SK-N-SH treated with all-trans-retinoic acid at 6 μM for 48 hours (cell line): ENCODE measurements at regions not wholly inside any gene's neighbourhood (a gene's known extent, or its start where the extent isn't known, plus 50 kb on each side); places are given as distances from the start of the nearest gene placed in this dataset.

Experiments
- ATAC-seq: fragments of 200-7000 bp; cut with Tn5 transposase; 3 replicates; pipeline ENCODE4 v1.9.1; 2020; ENCODE audit warnings: mild to moderate bottlenecking, moderate library complexity
- ARNTL ChIP-seq: fragments of 450-650 bp; formaldehyde crosslinking; IDR thresholded peaks from 2 replicates; pipeline ENCODE4 v1.5.0; 2020; ENCODE audit warnings: low read depth, mild to moderate bottlenecking, moderate library complexity, borderline replicate concordance
- BACH2 ChIP-seq: fragments of 250-450 bp; sonication (Bioruptor Pico); IDR thresholded peaks from 2 replicates; pipeline ENCODE4 v1.9.0; 2021; ENCODE audit warnings: mild to moderate bottlenecking, borderline replicate concordance
- CREB5 ChIP-seq: fragments of 250-450 bp; sonication (Bioruptor Pico); IDR thresholded peaks from 2 replicates; pipeline ENCODE4 v1.5.1; 2020; ENCODE audit warnings: low read depth, mild to moderate bottlenecking, moderate library complexity
- CSDC2 ChIP-seq: fragments of 250-450 bp; sonication (Bioruptor Pico); IDR thresholded peaks from 2 replicates; pipeline ENCODE4 v1.5.0; 2020; ENCODE audit warnings: mild to moderate bottlenecking, moderate library complexity
- CSRNP3 ChIP-seq: fragments of 250-450 bp; sonication (Bioruptor Pico); IDR thresholded peaks from 2 replicates; pipeline ENCODE4 v1.5.1; 2021; ENCODE audit warnings: mild to moderate bottlenecking, moderate library complexity
- ESRRG ChIP-seq: fragments of 250-450 bp; sonication (Bioruptor Pico); IDR thresholded peaks from 2 replicates; pipeline ENCODE4 v1.6.1; 2021; ENCODE audit warnings: mild to moderate bottlenecking
- ISL1 ChIP-seq: fragments of 250-450 bp; sonication (Bioruptor Pico); IDR thresholded peaks from 2 replicates; pipeline ENCODE4 v2.1.2; 2022; ENCODE audit warnings: mild to moderate bottlenecking, moderate library complexity
- OSR1 ChIP-seq: fragments of 250-450 bp; sonication (Bioruptor Pico); IDR thresholded peaks from 2 replicates; pipeline ENCODE4 v1.8.0; 2022; ENCODE audit warnings: moderate library complexity, mild to moderate bottlenecking, inconsistent platforms
- POU6F1 ChIP-seq: fragments of 250-450 bp; sonication (Bioruptor Pico); IDR thresholded peaks from 2 replicates; pipeline ENCODE4 v1.8.0; 2021; ENCODE audit warnings: low read depth, mild to moderate bottlenecking, moderate library complexity, borderline replicate concordance
- PPARA ChIP-seq: fragments of 250-450 bp; sonication (Bioruptor Pico); IDR thresholded peaks from 2 replicates; pipeline ENCODE4 v1.5.0; 2020; ENCODE audit warnings: mild to moderate bottlenecking, borderline replicate concordance
- RARB ChIP-seq: fragments of 250-450 bp; sonication (Bioruptor Pico); IDR thresholded peaks from 2 replicates; pipeline ENCODE4 v1.8.0; 2021; ENCODE audit warnings: mild to moderate bottlenecking, moderate library complexity
- SNAI2 ChIP-seq: fragments of 250-450 bp; sonication (Bioruptor Pico); IDR thresholded peaks from 2 replicates; pipeline ENCODE4 v1.5.0; 2020; ENCODE audit warnings: mild to moderate bottlenecking, moderate library complexity
- TCF4 ChIP-seq: fragments of 250-450 bp; sonication (Bioruptor Pico); IDR thresholded peaks from 2 replicates; pipeline ENCODE4 v1.8.0; 2021; ENCODE audit warnings: mild to moderate bottlenecking, moderate library complexity, borderline replicate concordance
- TOX ChIP-seq: fragments of 250-450 bp; sonication (Bioruptor Pico); IDR thresholded peaks from 2 replicates; pipeline ENCODE4 v1.8.0; 2021; ENCODE audit warnings: mild to moderate bottlenecking, moderate library complexity, borderline replicate concordance
- TSHZ2 ChIP-seq: fragments of 250-450 bp; sonication (Bioruptor Pico); IDR thresholded peaks from 2 replicates; pipeline ENCODE4 v1.5.0; 2020; ENCODE audit warnings: mild to moderate bottlenecking, moderate library complexity
- ZC3H10 ChIP-seq: fragments of 250-450 bp; sonication (Bioruptor Pico); IDR thresholded peaks from 2 replicates; pipeline ENCODE4 v1.5.1; 2021; ENCODE audit warnings: mild to moderate bottlenecking, moderate library complexity
- ZFP3 ChIP-seq: fragments of 250-450 bp; sonication (Bioruptor Pico); IDR thresholded peaks from 2 replicates; pipeline ENCODE4 v1.5.0; 2020; ENCODE audit warnings: mild to moderate bottlenecking, moderate library complexity
- ZFP30 ChIP-seq: fragments of 450-650 bp; formaldehyde crosslinking; IDR thresholded peaks from 2 replicates; pipeline ENCODE4 v1.5.0; 2022; ENCODE audit warnings: mild to moderate bottlenecking, moderate library complexity
- ZNF565 ChIP-seq: fragments of 450-650 bp; formaldehyde crosslinking; conservative IDR thresholded peaks from 2 replicates; pipeline ENCODE4 v1.5.0; 2020; ENCODE audit warnings: low read depth, mild to moderate bottlenecking, moderate library complexity
- ZNF70 ChIP-seq: fragments of 450-650 bp; formaldehyde crosslinking; IDR thresholded peaks from 2 replicates; pipeline ENCODE4 v1.5.0; 2020; ENCODE audit warnings: mild to moderate bottlenecking, moderate library complexity
- ZNF8 ChIP-seq: fragments of 450-650 bp; formaldehyde crosslinking; IDR thresholded peaks from 2 replicates; pipeline ENCODE4 v1.5.0; 2020; ENCODE audit warnings: mild to moderate bottlenecking, moderate library complexity

GRCh38 chr2:12896318-12896982, 179.7 kb downstream of the TRIB2 start:
- no peak for ATAC-seq
- no peak for TF ChIP-seq ZNF8 (CRISPR knock-in tag)
- TF ChIP-seq CSRNP3 = no peak
- TF ChIP-seq TCF4 (CRISPR knock-in tag) = no peak
- TF ChIP-seq ZFP3 (CRISPR knock-in tag) = no peak
- no peak for TF ChIP-seq ZNF70 (CRISPR knock-in tag)
- TF ChIP-seq ZFP30 (CRISPR knock-in tag) = no peak
- TF ChIP-seq SNAI2 (CRISPR knock-in tag) = no peak
- TF ChIP-seq TSHZ2 (CRISPR knock-in tag) = no peak
- TF ChIP-seq ZC3H10 (CRISPR knock-in tag) = no peak
- TF ChIP-seq PPARA (CRISPR knock-in tag) = no peak
- no peak for TF ChIP-seq TOX (CRISPR knock-in tag)
- no peak for TF ChIP-seq CSDC2
- no peak for TF ChIP-seq ISL1
- no peak for TF ChIP-seq ESRRG
- TF ChIP-seq ZNF565 (CRISPR knock-in tag) = no peak
- no peak for TF ChIP-seq POU6F1 (CRISPR knock-in tag)
- no peak for TF ChIP-seq BACH2 (CRISPR knock-in tag)
- TF ChIP-seq ARNTL (CRISPR knock-in tag) = no peak
- TF ChIP-seq OSR1 = no peak

- no peak for ATAC-seq
- no peak for TF ChIP-seq ZNF565 (CRISPR knock-in tag)
These were observed 180.4 kb downstream of the TRIB2 start for GRCh38 chr2:12897181-12897580.

GRCh38 chr2:12903272-12903671, 186.5 kb downstream of the TRIB2 start:
- no peak for ATAC-seq
- no peak for TF ChIP-seq POU6F1 (CRISPR knock-in tag)
- no peak for TF ChIP-seq RARB (CRISPR knock-in tag)
- no peak for TF ChIP-seq ARNTL (CRISPR knock-in tag)
- no peak for TF ChIP-seq ZNF565 (CRISPR knock-in tag)
- no peak for TF ChIP-seq ISL1
- no peak for TF ChIP-seq CREB5 (CRISPR knock-in tag)
- no peak for TF ChIP-seq BACH2 (CRISPR knock-in tag)
- no peak for TF ChIP-seq PPARA (CRISPR knock-in tag)
- TF ChIP-seq TOX (CRISPR knock-in tag) = no peak
- TF ChIP-seq OSR1 = no peak
- TF ChIP-seq SNAI2 (CRISPR knock-in tag) = no peak
